Testis (tissue), 2 donors: ENCODE measurements at regions not wholly inside any gene's neighbourhood (a gene's known extent, or its start where the extent isn't known, plus 50 kb on each side); places are given as distances from the start of the nearest gene placed in this dataset.

Experiments used
- CTCF ChIP-seq, 3 experiments: fragments of 450-650 bp in 2 of 3; fragments of 200-600 bp in 1 of 3; sonication (generic) in 1 of 3; IDR thresholded peaks; one replicate each; pipeline ENCODE4 v1.5.1; 2016 to 2019; ENCODE audit warnings: antibody characterized with exemption in 3 of 3, mild to moderate bottlenecking in 2 of 3, moderate library complexity in 1 of 3
- POLR2A ChIP-seq: fragments of 450-650 bp; IDR thresholded peaks from one replicate; pipeline ENCODE4 v1.6.1; 2017; ENCODE audit warnings: antibody characterized with exemption, mild to moderate bottlenecking, moderate library complexity

GRCh38 chrX:116756958-116757357, 294.2 kb upstream of the CT83 start:
- TF ChIP-seq CTCF (IDR thresholded peaks at IDR 0.05) (no peak), POLR2A (no peak)
